ENCODE measurements at regions not wholly inside any gene's neighbourhood (a gene's known extent, or its start where the extent isn't known, plus 50 kb on each side); places are given as distances from the start of the nearest gene placed in this dataset.

DNA sequence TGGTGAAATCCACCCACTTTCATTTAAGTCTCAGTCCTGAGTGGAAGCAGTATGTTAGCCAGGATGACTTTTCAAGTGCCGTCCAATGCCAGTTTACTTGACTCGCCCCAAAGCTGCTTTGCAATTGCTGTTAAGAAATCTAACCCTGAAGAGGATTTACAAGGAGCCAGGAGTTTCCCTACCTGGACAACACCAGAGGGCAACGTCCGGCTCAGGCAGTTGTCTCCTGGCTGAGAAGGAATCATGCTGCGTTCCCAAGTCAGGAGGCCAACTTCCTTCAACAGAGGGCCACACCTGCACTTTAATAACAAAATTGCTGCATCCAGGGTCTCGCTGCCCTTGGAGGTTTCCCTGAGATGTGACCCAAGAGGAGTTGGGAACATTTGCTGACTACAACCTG lies 65.8 kb downstream of the BOD1 start:
- TF ChIP-seq, protein P1, sequence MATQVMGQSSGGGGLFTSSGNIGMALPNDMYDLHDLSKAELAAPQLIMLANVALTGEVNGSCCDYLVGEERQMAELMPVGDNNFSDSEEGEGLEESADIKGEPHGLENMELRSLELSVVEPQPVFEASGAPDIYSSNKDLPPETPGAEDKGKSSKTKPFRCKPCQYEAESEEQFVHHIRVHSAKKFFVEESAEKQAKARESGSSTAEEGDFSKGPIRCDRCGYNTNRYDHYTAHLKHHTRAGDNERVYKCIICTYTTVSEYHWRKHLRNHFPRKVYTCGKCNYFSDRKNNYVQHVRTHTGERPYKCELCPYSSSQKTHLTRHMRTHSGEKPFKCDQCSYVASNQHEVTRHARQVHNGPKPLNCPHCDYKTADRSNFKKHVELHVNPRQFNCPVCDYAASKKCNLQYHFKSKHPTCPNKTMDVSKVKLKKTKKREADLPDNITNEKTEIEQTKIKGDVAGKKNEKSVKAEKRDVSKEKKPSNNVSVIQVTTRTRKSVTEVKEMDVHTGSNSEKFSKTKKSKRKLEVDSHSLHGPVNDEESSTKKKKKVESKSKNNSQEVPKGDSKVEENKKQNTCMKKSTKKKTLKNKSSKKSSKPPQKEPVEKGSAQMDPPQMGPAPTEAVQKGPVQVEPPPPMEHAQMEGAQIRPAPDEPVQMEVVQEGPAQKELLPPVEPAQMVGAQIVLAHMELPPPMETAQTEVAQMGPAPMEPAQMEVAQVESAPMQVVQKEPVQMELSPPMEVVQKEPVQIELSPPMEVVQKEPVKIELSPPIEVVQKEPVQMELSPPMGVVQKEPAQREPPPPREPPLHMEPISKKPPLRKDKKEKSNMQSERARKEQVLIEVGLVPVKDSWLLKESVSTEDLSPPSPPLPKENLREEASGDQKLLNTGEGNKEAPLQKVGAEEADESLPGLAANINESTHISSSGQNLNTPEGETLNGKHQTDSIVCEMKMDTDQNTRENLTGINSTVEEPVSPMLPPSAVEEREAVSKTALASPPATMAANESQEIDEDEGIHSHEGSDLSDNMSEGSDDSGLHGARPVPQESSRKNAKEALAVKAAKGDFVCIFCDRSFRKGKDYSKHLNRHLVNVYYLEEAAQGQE (tag by site-specific recombination; IDR thresholded peaks at IDR 0.05), result no peak
- TF ChIP-seq ZNF544 (tag by site-specific recombination; IDR thresholded peaks at IDR 0.05), result no peak
- TF ChIP-seq ZNF274 (IDR thresholded peaks at IDR 0.05; ENCODE audit: low read length), result no peak
- TF ChIP-seq ZNF274 (tag by site-specific recombination; IDR thresholded peaks at IDR 0.05; ENCODE audit: borderline replicate concordance), result no peak
- TF ChIP-seq, protein P2, sequence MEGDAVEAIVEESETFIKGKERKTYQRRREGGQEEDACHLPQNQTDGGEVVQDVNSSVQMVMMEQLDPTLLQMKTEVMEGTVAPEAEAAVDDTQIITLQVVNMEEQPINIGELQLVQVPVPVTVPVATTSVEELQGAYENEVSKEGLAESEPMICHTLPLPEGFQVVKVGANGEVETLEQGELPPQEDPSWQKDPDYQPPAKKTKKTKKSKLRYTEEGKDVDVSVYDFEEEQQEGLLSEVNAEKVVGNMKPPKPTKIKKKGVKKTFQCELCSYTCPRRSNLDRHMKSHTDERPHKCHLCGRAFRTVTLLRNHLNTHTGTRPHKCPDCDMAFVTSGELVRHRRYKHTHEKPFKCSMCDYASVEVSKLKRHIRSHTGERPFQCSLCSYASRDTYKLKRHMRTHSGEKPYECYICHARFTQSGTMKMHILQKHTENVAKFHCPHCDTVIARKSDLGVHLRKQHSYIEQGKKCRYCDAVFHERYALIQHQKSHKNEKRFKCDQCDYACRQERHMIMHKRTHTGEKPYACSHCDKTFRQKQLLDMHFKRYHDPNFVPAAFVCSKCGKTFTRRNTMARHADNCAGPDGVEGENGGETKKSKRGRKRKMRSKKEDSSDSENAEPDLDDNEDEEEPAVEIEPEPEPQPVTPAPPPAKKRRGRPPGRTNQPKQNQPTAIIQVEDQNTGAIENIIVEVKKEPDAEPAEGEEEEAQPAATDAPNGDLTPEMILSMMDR (tag by site-specific recombination; IDR thresholded peaks at IDR 0.05), result no peak
- TF ChIP-seq, protein P3, sequence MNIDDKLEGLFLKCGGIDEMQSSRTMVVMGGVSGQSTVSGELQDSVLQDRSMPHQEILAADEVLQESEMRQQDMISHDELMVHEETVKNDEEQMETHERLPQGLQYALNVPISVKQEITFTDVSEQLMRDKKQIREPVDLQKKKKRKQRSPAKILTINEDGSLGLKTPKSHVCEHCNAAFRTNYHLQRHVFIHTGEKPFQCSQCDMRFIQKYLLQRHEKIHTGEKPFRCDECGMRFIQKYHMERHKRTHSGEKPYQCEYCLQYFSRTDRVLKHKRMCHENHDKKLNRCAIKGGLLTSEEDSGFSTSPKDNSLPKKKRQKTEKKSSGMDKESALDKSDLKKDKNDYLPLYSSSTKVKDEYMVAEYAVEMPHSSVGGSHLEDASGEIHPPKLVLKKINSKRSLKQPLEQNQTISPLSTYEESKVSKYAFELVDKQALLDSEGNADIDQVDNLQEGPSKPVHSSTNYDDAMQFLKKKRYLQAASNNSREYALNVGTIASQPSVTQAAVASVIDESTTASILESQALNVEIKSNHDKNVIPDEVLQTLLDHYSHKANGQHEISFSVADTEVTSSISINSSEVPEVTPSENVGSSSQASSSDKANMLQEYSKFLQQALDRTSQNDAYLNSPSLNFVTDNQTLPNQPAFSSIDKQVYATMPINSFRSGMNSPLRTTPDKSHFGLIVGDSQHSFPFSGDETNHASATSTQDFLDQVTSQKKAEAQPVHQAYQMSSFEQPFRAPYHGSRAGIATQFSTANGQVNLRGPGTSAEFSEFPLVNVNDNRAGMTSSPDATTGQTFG (tag by site-specific recombination; IDR thresholded peaks at IDR 0.05; ENCODE audit: borderline replicate concordance), result no peak
- TF ChIP-seq, protein P4, sequence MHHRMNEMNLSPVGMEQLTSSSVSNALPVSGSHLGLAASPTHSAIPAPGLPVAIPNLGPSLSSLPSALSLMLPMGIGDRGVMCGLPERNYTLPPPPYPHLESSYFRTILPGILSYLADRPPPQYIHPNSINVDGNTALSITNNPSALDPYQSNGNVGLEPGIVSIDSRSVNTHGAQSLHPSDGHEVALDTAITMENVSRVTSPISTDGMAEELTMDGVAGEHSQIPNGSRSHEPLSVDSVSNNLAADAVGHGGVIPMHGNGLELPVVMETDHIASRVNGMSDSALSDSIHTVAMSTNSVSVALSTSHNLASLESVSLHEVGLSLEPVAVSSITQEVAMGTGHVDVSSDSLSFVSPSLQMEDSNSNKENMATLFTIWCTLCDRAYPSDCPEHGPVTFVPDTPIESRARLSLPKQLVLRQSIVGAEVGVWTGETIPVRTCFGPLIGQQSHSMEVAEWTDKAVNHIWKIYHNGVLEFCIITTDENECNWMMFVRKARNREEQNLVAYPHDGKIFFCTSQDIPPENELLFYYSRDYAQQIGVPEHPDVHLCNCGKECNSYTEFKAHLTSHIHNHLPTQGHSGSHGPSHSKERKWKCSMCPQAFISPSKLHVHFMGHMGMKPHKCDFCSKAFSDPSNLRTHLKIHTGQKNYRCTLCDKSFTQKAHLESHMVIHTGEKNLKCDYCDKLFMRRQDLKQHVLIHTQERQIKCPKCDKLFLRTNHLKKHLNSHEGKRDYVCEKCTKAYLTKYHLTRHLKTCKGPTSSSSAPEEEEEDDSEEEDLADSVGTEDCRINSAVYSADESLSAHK (tag by site-specific recombination; IDR thresholded peaks at IDR 0.05), result no peak
- TF ChIP-seq ZNF621 (tag by site-specific recombination; IDR thresholded peaks at IDR 0.05), result no peak
- TF ChIP-seq, protein P5, sequence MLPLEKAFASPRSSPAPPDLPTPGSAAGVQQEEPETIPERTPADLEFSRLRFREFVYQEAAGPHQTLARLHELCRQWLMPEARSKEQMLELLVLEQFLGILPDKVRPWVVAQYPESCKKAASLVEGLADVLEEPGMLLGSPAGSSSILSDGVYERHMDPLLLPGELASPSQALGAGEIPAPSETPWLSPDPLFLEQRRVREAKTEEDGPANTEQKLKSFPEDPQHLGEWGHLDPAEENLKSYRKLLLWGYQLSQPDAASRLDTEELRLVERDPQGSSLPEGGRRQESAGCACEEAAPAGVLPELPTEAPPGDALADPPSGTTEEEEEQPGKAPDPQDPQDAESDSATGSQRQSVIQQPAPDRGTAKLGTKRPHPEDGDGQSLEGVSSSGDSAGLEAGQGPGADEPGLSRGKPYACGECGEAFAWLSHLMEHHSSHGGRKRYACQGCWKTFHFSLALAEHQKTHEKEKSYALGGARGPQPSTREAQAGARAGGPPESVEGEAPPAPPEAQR (tag by site-specific recombination; IDR thresholded peaks at IDR 0.05), result no peak
- no peak for TF ChIP-seq ZNF629 (tag by site-specific recombination; IDR thresholded peaks at IDR 0.05)
